GM06990 (cell line): ENCODE measurements at regions not wholly inside any gene's neighbourhood (a gene's known extent, or its start where the extent isn't known, plus 50 kb on each side); places are given as distances from the start of the nearest gene placed in this dataset.

Source experiments
- DNase-seq: peaks from one replicate; pipeline ENCODE4 v3.0.0-alpha.2; 2011; ENCODE audit not compliant: insufficient read length; ENCODE audit errors: extremely low read depth
- H3K27me3 ChIP-seq: replicated peaks from 2 replicates; pipeline ENCODE4 v1.6.0; 2011; ENCODE audit warnings: low read length; ENCODE audit not compliant: control insufficient read depth, insufficient read depth
- H3K36me3 ChIP-seq: 2 replicates; pipeline ENCODE4 v1.5.1; 2011; ENCODE audit warnings: low read length; ENCODE audit not compliant: control insufficient read depth, insufficient read depth
- H3K4me3 ChIP-seq: replicated peaks from 2 replicates; pipeline ENCODE4 v1.5.1; 2011; ENCODE audit warnings: low read depth, mild to moderate bottlenecking, control low read depth, low read length
- TF ChIP-seq, protein P1 (sequence below): IDR thresholded peaks from 2 replicates; pipeline ENCODE4 v1.5.1; 2011; ENCODE audit warnings: low read length, control low read depth, mild to moderate bottlenecking, inconsistent platforms; ENCODE audit not compliant: insufficient read depth, poor library complexity, severe bottlenecking

DNA sequence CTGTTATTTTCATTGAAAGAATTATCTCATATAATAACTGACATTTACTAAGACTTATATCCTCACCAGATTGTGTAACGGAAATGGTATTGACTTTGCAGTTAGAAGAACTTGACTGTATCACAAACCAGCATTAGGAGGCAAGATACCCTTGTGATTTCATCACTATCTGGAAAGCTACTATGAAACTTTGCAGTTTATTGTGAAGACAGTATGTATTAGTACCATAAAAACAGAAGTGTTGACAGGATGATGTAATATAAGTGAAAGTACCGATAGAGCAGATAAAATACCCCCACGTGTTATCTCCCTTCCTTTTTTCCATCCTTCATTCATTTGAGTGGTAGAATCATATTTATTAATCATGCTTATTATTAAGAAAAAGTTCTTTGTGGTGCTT, 365.7 kb upstream of the KLHL1 start:
- no peak for DNase-seq

DNA sequence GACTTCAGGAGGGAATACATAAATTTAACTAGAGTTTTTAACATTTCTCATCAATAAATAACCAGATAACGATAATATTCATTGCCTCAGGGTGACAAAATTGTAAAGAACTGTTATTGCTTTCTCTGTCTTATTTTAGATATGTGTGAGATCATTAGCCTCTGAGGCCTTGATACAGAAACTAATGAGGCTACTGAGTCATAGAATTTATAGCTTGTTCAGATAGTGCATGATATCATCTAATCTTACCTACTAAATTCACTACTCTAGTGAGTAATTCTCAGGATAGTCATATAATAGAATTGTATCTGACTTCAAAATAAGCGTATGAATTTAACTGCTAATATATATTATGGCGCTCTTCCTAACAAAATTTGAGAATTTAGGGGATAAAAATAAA, 360.8 kb upstream of the KLHL1 start:
- H3K27me3 ChIP-seq: no peaks in the 10 kb centered on the region
- DNase-seq: no peak
- H3K36me3 ChIP-seq: no peaks in the 10 kb centered on the region
- H3K4me3 ChIP-seq: no peak overlapping the region
- TF ChIP-seq, protein P1, sequence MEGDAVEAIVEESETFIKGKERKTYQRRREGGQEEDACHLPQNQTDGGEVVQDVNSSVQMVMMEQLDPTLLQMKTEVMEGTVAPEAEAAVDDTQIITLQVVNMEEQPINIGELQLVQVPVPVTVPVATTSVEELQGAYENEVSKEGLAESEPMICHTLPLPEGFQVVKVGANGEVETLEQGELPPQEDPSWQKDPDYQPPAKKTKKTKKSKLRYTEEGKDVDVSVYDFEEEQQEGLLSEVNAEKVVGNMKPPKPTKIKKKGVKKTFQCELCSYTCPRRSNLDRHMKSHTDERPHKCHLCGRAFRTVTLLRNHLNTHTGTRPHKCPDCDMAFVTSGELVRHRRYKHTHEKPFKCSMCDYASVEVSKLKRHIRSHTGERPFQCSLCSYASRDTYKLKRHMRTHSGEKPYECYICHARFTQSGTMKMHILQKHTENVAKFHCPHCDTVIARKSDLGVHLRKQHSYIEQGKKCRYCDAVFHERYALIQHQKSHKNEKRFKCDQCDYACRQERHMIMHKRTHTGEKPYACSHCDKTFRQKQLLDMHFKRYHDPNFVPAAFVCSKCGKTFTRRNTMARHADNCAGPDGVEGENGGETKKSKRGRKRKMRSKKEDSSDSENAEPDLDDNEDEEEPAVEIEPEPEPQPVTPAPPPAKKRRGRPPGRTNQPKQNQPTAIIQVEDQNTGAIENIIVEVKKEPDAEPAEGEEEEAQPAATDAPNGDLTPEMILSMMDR: no peak

More for the DNA sequence above, 365.7 kb upstream of the KLHL1 start:
- TF ChIP-seq, protein P1: no peak
- Histone ChIP-seq H3K4me3 (no peak overlapping the region), H3K27me3 (no peaks in the 10 kb centered on the region), H3K36me3 (no peaks in the 10 kb centered on the region)

DNA sequence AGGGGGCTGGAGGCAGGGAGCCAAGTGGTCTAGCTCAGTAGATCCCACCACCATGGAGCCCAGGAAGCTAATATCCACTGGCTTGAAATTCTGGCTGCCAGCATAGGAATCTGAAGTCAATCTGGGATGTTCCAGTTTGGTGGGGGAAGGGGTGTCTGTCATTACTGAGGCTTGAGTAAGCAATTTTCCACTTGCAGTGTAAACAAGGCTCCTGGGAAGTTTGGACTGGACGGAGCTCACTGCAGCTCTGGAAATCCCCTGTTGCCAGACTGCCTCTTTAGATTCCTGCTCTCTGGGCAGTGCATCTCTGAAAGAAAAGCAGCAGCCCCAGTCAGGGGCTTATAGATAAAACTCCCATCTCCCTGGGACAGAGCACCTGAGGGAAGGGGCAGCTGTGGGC, 349.2 kb upstream of the KLHL1 start:
- no peaks in the 10 kb centered on the region for H3K27me3 ChIP-seq
- no peak for DNase-seq
- TF ChIP-seq, protein P1: no peak
- H3K36me3 ChIP-seq: no peaks in the 10 kb centered on the region
- H3K4me3 ChIP-seq: no peak overlapping the region

DNA sequence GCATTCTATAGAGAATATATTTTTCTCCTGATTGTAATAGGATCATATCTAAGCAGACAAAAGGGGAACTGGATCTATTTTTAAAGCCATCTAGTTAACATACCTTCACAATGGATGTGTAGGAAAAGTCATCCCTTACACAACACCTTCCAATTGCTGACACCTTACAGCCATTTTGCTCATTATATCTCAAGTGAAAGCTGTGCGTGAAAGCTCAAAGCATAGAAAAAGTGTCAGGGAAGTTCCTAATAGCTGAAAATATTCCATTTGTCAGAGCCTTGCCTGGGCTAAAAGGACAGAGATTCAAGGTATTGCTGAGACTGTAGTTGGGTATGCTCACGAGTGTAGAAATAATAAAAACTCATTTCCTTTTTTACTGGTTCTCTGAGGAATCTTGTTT, 340.6 kb upstream of the KLHL1 start:
- H3K36me3 ChIP-seq: no peaks in the 10 kb centered on the region
- no peaks in the 10 kb centered on the region for H3K27me3 ChIP-seq
- TF ChIP-seq, protein P1: no peak
- H3K4me3 ChIP-seq: no peak overlapping the region
- DNase-seq: no peak

DNA sequence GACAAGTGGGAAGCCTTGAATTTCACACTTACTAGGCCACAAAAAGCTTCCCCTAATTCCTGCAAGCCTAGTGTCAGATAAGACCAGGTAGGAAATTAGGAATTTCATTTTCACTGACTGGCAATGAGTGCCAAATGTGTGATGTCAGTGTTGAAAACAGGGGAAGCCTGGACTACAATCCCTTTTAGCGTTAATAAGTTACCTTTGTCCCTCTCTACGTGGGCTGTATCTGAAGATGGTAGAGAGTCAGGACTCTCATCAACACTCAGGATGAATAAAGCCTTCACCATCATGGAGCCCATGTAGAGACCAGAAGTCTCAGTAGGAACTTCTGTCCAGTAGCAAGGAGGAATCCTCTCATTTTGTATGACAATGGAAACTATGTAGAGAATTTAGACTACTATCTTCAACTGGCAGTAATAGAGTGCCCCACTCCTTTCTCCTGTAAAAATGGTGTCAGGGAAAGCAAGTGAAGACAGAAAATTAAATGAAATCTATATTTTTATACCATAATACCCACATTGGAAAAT, 324.1 kb upstream of the KLHL1 start:
- DNase-seq: no peak
- Histone ChIP-seq H3K4me3 (no peak overlapping the region), H3K27me3 (no peaks in the 10 kb centered on the region), H3K36me3 (no peaks in the 10 kb centered on the region)
- TF ChIP-seq, protein P1: no peak

DNA sequence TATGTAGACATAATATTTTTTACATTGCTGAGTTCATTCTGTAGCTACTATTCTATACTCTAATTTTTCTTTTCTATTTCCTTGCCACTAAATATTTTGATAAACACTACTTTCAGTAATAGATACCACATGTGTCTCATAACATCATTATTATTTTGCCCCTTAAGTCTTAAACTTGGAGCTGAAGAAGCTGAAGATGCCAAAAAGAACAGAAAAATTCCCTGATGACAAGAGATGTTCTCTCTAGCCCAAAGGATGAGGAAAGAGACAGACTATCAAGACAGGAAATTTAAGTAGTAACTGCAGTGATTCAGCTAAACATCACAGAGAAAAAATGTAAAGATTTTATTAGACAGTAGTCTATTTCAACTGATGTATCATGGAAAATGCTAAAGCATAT, 322.0 kb upstream of the KLHL1 start:
- H3K36me3 ChIP-seq: no peaks in the 10 kb centered on the region
- no peak overlapping the region for H3K4me3 ChIP-seq
- no peak for DNase-seq

More for the DNA sequence above, 322.0 kb upstream of the KLHL1 start:
- no peaks in the 10 kb centered on the region for H3K27me3 ChIP-seq
- TF ChIP-seq, protein P1: no peak
